HG02571 (cell line): ENCODE measurements at regions not wholly inside any gene's neighbourhood (a gene's known extent, or its start where the extent isn't known, plus 50 kb on each side); places are given as distances from the start of the nearest gene placed in this dataset.
"Not testable (repeated sequence)": the region's sequence is repeated elsewhere in the genome, so short reads cannot be mapped to it uniquely, and the experiment has no call there.

Experiments
- ATAC-seq: cut with Tn5 transposase; IDR thresholded peaks from one replicate; pipeline ENCODE4 v1.9.1; 2021; ENCODE audit warnings: mild to moderate bottlenecking, moderate library complexity; ENCODE audit not compliant: unreplicated experiment

DNA sequence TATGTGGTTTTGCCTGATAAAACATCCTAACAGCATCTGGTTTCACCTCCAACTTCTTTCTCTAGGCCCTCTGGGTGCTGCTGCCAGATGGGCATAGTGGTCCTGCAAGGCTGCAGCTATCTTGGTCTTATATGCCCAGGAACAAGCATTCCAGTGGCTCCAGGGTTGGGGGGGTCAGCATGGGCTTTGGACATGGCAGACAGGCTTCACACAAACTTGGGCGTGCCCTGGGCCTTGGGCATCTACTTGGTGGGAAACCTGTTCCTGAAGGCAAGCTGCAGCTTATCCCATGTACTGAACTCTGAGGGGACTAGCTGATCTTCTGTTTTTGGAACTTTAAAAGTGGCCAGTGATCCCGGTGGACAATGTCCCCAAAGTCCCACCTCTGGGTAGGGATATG, 54.9 kb upstream of the ZNF678 start:
- no peak for ATAC-seq

- not testable (repeated sequence) for ATAC-seq
Measured at GRCh38 chr1:227506490-227507393, 56.6 kb upstream of the ZNF678 start.

DNA sequence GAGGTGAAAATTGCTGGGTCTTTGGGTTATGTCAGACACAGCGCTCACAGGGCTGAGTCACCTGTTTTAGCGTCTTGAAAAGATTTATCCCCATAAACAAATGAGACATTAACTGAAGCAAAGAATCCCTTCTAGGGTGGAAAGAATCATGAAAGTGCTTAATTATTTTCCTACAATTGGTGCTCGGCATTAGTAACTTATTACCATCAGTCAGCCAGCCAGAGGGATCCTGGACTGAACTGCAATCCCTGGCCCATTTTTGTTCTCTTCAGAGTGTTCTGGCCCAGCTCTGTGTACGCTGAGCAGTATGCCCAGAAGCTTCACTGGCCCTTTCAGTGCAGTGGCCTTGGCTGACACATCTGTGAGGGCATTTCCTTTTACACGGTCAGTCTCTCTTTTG, 67.3 kb upstream of the ZNF678 start:
- ATAC-seq = not testable (repeated sequence)

DNA sequence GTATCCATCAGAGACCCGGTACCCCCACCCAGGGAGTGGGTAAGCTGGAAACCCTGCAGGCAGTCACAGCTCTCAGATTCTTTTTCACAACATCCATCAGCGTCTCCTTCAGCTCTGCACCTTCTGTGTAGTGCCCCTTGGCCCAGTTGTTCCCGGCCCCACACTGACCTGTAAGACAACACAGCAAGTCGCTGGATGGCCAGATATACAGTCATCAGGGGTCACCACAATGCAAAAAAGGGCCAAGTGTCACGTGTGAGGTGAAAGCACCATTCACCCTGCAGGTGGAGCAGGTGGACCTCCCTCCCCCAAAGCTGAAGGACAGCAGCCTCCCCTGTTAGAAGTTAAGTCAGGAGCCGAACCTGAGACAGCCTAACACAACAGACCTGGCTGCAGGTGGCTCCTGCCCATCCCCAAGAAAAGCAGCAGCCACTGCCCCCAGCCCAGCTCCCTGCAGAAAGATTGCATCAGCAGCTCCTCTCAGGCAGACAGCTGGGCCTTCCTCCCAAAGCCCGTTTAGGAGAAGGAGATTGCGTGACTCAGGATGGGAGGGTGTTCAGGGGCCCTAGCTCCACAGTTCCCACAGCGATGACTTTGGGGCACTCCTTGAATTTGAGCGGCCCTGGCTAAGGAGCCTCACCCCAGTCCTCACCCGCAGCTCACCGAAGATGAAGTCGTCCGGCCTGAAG, 69.3 kb upstream of the ZNF678 start:
- not testable (repeated sequence) for ATAC-seq

GRCh38 chr1:227490478-227490877, 72.9 kb upstream of the ZNF678 start:
- no peak for ATAC-seq

- ATAC-seq = no peak
Measured at GRCh38 chr1:227490001-227490400, 73.4 kb upstream of the ZNF678 start.

GRCh38 chr1:227489572-227489971, 73.8 kb upstream of the ZNF678 start:
- ATAC-seq = no peak

GRCh38 chr1:227487606-227488005, 75.8 kb upstream of the ZNF678 start:
- no peak for ATAC-seq

DNA sequence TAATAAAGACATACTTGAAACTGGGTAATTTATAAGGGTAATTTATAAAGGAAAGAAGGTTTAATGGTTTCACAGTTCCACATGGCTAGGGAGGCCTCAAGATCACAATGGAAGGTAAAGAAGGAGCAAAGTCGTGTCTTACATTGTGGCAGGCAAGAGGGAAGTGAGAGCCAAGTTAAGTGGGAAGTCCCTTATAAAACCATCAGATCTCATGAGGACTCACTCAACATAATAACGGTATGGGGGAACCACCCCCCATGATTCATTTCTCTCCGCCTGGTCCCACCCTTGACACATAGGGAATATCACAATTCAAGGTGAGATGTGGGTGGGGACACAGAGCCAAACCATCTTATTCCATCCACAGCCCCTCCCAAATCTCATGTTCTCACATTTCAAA, 76.8 kb upstream of the ZNF678 start:
- no peak for ATAC-seq

DNA sequence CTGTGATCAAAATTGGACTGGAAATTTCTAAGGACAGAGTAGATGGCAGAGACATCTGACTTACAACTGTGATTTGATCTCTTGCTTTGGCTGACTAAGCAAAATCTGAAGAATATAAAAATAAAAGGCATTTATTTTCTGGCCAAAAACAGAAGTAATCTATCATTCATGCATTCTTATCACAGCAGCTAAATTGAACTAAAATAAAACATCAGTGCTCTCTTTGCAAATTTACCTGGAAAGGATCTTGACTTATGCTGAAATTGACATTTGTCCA, 81.4 kb upstream of the ZNF678 start:
- ATAC-seq = no peak

DNA sequence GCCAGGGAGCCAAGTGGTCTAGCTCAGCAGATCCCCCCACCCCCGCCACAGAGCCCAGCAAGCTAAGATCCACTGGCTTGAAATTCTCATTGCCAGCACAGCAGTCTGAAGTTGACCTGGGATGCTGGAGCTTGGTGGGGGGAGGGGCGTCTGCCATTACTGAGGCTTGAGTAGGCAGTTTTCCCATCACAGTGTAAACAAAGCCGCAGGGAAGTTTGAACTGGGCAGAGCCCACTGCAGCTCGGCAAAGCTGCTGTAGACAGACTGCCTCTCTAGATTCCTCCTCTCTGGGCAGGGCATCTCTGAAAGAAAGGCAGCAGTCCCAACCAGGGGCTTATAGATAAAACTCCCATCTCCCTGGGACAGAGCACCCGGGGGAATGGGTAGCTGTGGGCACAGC, 89.3 kb upstream of the ZNF678 start:
- ATAC-seq = not testable (repeated sequence)

DNA sequence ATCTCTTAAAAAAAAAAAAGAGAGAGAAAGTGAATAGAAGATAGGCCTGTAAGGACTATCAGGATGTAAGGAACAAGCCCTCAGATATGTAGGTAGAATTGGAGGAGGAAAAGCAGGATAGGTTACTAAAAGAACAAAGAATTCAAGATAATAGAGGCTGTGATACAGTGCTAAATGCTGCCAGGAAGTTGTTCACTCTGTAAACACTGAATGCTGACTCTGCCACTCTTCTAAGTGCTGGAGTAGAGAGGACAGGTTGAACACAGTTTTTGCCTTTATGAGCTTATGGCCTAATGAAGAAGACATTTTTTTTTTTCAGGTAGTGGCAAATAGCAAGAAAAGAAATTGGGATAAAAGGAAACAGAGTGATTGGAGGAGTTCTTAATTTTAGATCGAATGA, 90.6 kb upstream of the ZNF678 start:
- no peak for ATAC-seq

- ATAC-seq = no peak
Measured at GRCh38 chr1:227470688-227471087, 92.7 kb upstream of the ZNF678 start.

GRCh38 chr1:227469708-227470107, 93.6 kb upstream of the ZNF678 start:
- no peak for ATAC-seq

DNA sequence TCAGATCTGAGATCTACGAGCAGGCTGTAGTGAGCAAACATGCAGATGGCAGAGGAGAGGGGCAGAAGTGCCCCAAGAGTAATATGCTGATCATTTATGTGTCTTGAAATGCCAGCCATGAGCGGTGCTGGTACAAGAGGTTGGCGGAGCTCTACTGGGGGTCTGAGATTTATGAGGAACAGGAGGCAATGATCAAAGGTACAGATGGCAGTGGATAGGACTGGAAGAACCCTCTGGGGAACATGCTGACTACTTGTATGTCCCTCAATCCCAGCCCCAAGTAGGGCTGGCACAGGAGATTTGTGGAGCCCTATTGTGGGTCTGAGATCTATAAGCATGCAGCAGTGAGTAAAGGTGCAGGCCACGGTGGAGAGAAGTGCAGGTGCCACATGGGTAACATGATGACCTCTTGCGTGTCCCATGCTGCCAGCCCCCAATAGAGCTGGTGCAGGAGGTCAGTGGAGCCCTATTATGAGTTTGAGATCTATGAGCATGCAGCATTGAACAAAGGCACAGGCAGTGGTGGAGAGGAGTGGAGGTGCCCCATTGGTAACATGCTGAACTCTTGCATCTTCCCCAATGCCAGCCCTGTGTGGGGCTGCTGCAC, 97.2 kb upstream of the ZNF678 start:
- ATAC-seq = no peak

DNA sequence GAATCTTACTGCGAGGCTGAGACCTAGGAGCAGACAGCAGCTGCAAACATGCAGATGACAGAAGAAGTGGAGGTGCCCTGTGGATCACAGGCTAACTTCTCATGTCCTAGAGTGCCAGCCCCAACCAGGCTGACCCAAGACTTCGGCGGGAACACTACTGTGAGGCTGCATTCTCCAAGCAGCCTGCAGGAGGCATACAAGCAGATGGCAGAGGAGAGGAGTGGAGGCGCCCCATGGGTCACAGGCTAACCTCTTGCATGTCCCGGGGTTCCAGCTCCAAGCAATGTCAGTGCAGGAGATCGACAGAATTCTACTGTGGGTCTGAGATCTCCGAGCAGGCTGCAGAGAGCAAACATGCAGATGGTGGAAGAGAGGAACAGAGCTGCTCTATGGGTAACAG, 98.1 kb upstream of the ZNF678 start:
- ATAC-seq = no peak

- no peak for ATAC-seq
Measured at GRCh38 chr1:227459977-227460376, 103.4 kb upstream of the ZNF678 start.

DNA sequence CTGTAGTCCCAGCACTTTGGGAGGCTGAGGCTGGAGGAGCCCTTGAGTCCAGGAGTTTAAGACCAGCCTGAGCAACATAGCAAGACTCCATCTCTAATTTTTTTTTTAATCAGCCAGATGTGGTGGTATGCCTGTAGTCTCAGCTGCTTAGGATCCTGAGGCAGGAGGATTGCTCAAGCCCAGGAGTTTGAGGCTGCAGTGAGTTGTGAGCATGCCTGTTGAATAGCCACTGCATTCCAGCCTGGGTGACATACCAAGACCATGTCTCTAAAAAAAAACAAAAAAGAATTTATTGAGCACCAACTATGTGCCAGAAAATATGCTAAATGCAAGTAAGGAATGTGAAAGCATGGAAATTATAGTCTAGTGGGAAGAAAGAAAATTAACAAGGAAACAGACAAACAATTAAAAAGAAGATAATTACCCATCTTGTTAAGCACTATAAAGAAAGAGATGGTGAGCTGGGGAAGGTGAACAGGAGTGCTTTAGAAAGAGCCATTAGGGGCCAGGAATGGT, 104.0 kb upstream of the ZNF678 start:
- no peak for ATAC-seq

DNA sequence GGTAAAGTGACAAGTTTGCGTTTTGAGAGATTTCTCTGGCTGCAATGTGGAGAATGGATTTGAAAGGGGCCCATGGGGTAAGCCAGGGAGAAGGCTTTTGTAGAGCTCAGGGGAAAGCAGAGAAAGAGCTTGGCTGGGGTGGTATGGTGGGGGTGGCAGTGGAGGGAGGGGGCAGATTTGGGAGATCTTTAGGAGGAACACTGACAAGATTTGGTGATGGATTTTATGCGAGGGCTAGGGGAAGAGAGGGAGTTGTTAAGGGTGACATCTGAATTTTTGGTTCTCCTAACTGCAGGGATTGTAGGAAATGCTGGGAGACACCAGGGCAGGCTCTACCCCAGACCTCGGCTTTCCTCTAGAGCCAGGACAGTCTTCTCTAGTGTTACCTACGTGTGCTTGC, 108.7 kb upstream of the ZNF678 start:
- no peak for ATAC-seq

- no peak for ATAC-seq
Measured at GRCh38 chr1:227453631-227454355, 109.6 kb upstream of the ZNF678 start.

DNA sequence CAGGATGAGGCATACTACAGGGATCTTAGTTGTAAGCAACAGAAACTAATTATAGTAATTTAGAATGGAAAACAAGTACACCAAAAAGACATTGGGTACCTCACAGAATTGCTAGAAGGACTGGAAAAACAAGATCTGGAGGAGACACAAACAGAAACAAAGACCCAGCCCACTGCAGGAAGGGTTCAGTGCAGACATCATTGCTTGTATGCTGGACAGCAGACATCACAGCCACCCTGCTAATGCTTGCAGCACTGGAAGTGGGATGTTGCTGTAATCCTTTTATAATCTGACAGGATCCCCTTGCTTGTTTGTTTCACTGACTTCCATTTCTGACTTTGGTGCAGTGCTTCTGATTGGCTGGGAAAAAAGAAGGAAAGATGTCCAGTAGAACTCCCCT, 111.4 kb upstream of the ZNF678 start:
- no peak for ATAC-seq
